GM12878 (cell line): ENCODE measurements at regions not wholly inside any gene's neighbourhood (a gene's known extent, or its start where the extent isn't known, plus 50 kb on each side); places are given as distances from the start of the nearest gene placed in this dataset.

Experiments used
- ATAC-seq: fragments of 200-7000 bp; cut with Tn5 transposase; 3 replicates; pipeline ENCODE4 v1.9.1; 2020; ENCODE audit warnings: mild to moderate bottlenecking, moderate library complexity
- BruUV-seq: library from RNA; stranded (reverse); fragments of 400-500 nt; replicated peaks from 2 replicates; lab custom pipeline; 2021; lab: Mats Ljungman, UMichigan
- CTCF ChIA-PET: fragments of 300-600 bp; sonication (Branson Sonifier 250); formaldehyde crosslinking; extraction: SDS; loops from one replicate; lab custom pipeline; 2021; ENCODE audit warnings: inconsistent platforms; lab: Yijun Ruan, JAX
- POLR2A ChIA-PET: fragments of 350-600 bp; formaldehyde crosslinking; extraction: SDS; loops from one replicate; lab custom pipeline; 2021; ENCODE audit warnings: inconsistent platforms; lab: Charles Lee
- RAD21 ChIA-PET: fragments of 300-600 bp; sonication (Branson Sonifier 250); formaldehyde crosslinking; loops from one replicate; lab custom pipeline; 2023; ENCODE audit warnings: antibody characterized with exemption; ENCODE audit not compliant: unreplicated experiment; lab: Charles Lee
- SMC1A ChIA-PET: fragments of 300-600 bp; sonication (Branson Sonifier 250); formaldehyde crosslinking; loops from one replicate; lab custom pipeline; 2023; ENCODE audit not compliant: unreplicated experiment, uncharacterized antibody; lab: Charles Lee
- DNase-seq: peaks from one replicate; pipeline ENCODE4 v3.0.0-alpha.2; 2011; ENCODE audit warnings: low read depth, low spot score
- FAIRE-seq: peaks from 3 replicates; lab custom pipeline; 2011; peaks lifted over from hg19 to GRCh38; lab: Jason Lieb, UNC
- H2AFZ ChIP-seq: 2 replicates; pipeline ENCODE4 v1.6.0; 2011; ENCODE audit warnings: low read depth, low read length, control low read depth; ENCODE audit not compliant: control insufficient read depth
- H3K27ac ChIP-seq: 2 replicates; pipeline ENCODE4 v1.5.1; 2011; ENCODE audit warnings: control low read depth; ENCODE audit not compliant: control insufficient read depth, insufficient read depth
- H3K27me3 ChIP-seq, 2 experiments: replicated peaks in 1 of 2; 2 replicates each; pipeline versions ENCODE4 v1.6.0 to v1.6.1; 2011; ENCODE audit warnings: low read length in 1 of 2; ENCODE audit not compliant: control insufficient read depth in 2 of 2, insufficient read depth in 2 of 2
- H3K36me3 ChIP-seq, 2 experiments: 2 replicates each; pipeline ENCODE4 v1.5.1; 2011; ENCODE audit warnings: low read length in 1 of 2; ENCODE audit not compliant: control insufficient read depth in 2 of 2, insufficient read depth in 2 of 2
- H3K4me1 ChIP-seq: 2 replicates; pipeline ENCODE4 v1.6.1; 2011; ENCODE audit warnings: mild to moderate bottlenecking, low read length, moderate library complexity, mixed read lengths; ENCODE audit not compliant: control insufficient read depth, insufficient read depth
- H3K4me2 ChIP-seq: 2 replicates; pipeline ENCODE4 v1.6.0; 2011; ENCODE audit warnings: control low read depth; ENCODE audit not compliant: control insufficient read depth, insufficient read depth
- H3K4me3 ChIP-seq: fragments of 200-600 bp; sonication (generic); 2 replicates; pipeline ENCODE4 v1.5.1; 2016
- H3K79me2 ChIP-seq: 2 replicates; pipeline ENCODE4 v1.6.0; 2011; ENCODE audit warnings: low read length; ENCODE audit not compliant: control insufficient read depth, insufficient read depth
- H3K9ac ChIP-seq: 2 replicates; pipeline ENCODE4 v1.8.0; 2011; ENCODE audit warnings: low read length, control low read depth, mixed read lengths; ENCODE audit not compliant: control insufficient read depth, insufficient read depth
- H3K9me3 ChIP-seq: replicated peaks from 3 replicates; pipeline ENCODE4 v1.5.1; 2011; ENCODE audit warnings: mild to moderate bottlenecking, low read length; ENCODE audit not compliant: control insufficient read depth, insufficient read depth
- H4K20me1 ChIP-seq: 2 replicates; pipeline ENCODE4 v1.6.0; 2011; ENCODE audit not compliant: control insufficient read depth, insufficient read depth
- CUX1 ChIP-seq: IDR thresholded peaks from 2 replicates; pipeline ENCODE4 v1.6.1; 2012; ENCODE audit warnings: improper control_type of control experiment, low read depth, low read length; ENCODE audit not compliant: insufficient replicate concordance
- DPF2 ChIP-seq: fragments of 450-650 bp; IDR thresholded peaks from 2 replicates; pipeline ENCODE4 v1.6.1; 2017; ENCODE audit warnings: mild to moderate bottlenecking
- GATAD2B ChIP-seq: fragments of 450-650 bp; conservative IDR thresholded peaks from 2 replicates; pipeline ENCODE4 v1.6.1; 2017; ENCODE audit warnings: low read depth, mild to moderate bottlenecking, moderate library complexity
- RAD51 ChIP-seq: fragments of 450-650 bp; IDR thresholded peaks from 2 replicates; pipeline ENCODE4 v1.6.1; 2016; ENCODE audit warnings: moderate library complexity, mild to moderate bottlenecking, inconsistent platforms
- SMARCA5 ChIP-seq: fragments of 450-650 bp; IDR thresholded peaks from 2 replicates; pipeline ENCODE4 v1.6.1; 2017; ENCODE audit warnings: mild to moderate bottlenecking
- ZBTB33 ChIP-seq: fragments of 450-650 bp; IDR thresholded peaks from 2 replicates; pipeline ENCODE4 v1.6.1; 2017; ENCODE audit warnings: mild to moderate bottlenecking
- WGBS: methylation state at CpG from one replicate; pipeline ENCODE4 v1.1.6; 2016; ENCODE audit warnings: low lambda C conversion rate; ENCODE audit not compliant: insufficient replicate concordance, insufficient coverage; ENCODE audit errors: missing lambda C conversion rate; 5-methylcytosine and 5-hydroxymethylcytosine counted together
- in situ Hi-C: fragments of 300-500 bp; cut with MboI; formaldehyde crosslinking; loops from 9 replicates; pipeline ENCODE4 v1.14.3; 2018; ENCODE audit warnings: mixed read lengths
- intact Hi-C: fragments of 100-400 bp; cut with micrococcal nuclease; formaldehyde crosslinking; loops from one replicate; pipeline ENCODE4 v1.14.2; 2022; ENCODE audit not compliant: unreplicated experiment
- TF ChIP-seq, protein P1 (sequence below): fragments of 450-650 bp; IDR thresholded peaks from 2 replicates; pipeline ENCODE4 v1.6.1; 2018; ENCODE audit warnings: borderline replicate concordance, mild to moderate bottlenecking; ENCODE audit not compliant: partially characterized antibody
- TF ChIP-seq, protein P2 (sequence below): fragments of 450-650 bp; IDR thresholded peaks from 2 replicates; pipeline ENCODE4 v1.6.1; 2018; ENCODE audit warnings: mild to moderate bottlenecking, low read depth, moderate library complexity; ENCODE audit not compliant: partially characterized antibody

GRCh38 chr6:105487040-105487790, 84.3 kb upstream of the PREP start:
- no peaks in the 10 kb centered on the region for H4K20me1 ChIP-seq
- no peaks in the 10 kb centered on the region for H3K36me3 ChIP-seq
- no peak overlapping the region for H2AFZ ChIP-seq
- no peak overlapping the region for H3K9ac ChIP-seq
- ChIA-PET POLR2A (interaction anchor here (0.5 to 1.6 kb wide), 4 partner anchors 9 to 881 kb away, joined by 3 to 5 read pairs (median 4); no protein-coding TSS in a partner anchor), RAD21 (interaction anchor here (0.6 to 8.9 kb wide), 10 partner anchors 10 to 799 kb away, joined by 3 to 184 read pairs (median 4); no protein-coding TSS in a partner anchor), SMC1A (interaction anchor here (0.6 to 8.2 kb wide), 19 partner anchors 10 to 736 kb away, joined by 3 to 95 read pairs (median 11); partner anchors contain the start of gene PRDM1), CTCF (interaction anchor here (1.1 to 7.5 kb wide), 10 partner anchors 12 to 814 kb away, joined by 3 to 112 read pairs (median 4); partner anchors contain the start of gene PRDM1)
- in situ Hi-C loops: loop anchor here (5.0 kb wide), 3 partner anchors 160 to 815 kb away; no protein-coding TSS in a partner anchor
- ATAC-seq (peak; percentile 21; the same call in 2 of the 3 replicates), DNase-seq (no peak), FAIRE-seq (no peak)
- intact Hi-C loops: loop anchor here (5.0 to 10.0 kb wide), 4 partner anchors 408 to 815 kb away; no protein-coding TSS in a partner anchor
- no peaks in the 10 kb centered on the region for H3K79me2 ChIP-seq
- no peak overlapping the region for H3K4me3 ChIP-seq
- no peaks in the 10 kb centered on the region for H3K27me3 ChIP-seq
- H3K27ac ChIP-seq: no peak overlapping the region
- peaks cover 44% of the 10 kb centered on the region for H3K4me1 ChIP-seq
- WGBS: 98% methylated on average over 9 of the region's 9 CpGs
- peaks cover 6% of the 10 kb centered on the region; the same call in 2 of the 3 replicates for H3K9me3 ChIP-seq
- H3K4me2 ChIP-seq: no peak overlapping the region
- BruUV-seq: no TSS peak
- TF ChIP-seq CUX1 (no peak), DPF2 (no peak), ZBTB33 (peak; percentile 62; the same call in 1 of the 2 replicates), RAD51 (no peak), SMARCA5 (no peak), GATAD2B (no peak)
- TF ChIP-seq, protein P1, sequence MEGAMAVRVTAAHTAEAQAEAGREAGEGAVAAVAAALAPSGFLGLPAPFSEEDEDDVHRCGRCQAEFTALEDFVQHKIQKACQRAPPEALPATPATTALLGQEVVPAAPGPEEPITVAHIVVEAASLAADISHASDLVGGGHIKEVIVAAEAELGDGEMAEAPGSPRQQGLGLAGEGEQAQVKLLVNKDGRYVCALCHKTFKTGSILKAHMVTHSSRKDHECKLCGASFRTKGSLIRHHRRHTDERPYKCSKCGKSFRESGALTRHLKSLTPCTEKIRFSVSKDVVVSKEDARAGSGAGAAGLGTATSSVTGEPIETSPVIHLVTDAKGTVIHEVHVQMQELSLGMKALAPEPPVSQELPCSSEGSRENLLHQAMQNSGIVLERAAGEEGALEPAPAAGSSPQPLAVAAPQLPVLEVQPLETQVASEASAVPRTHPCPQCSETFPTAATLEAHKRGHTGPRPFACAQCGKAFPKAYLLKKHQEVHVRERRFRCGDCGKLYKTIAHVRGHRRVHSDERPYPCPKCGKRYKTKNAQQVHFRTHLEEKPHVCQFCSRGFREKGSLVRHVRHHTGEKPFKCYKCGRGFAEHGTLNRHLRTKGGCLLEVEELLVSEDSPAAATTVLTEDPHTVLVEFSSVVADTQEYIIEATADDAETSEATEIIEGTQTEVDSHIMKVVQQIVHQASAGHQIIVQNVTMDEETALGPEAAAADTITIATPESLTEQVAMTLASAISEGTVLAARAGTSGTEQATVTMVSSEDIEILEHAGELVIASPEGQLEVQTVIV: no peak
- TF ChIP-seq, protein P2, sequence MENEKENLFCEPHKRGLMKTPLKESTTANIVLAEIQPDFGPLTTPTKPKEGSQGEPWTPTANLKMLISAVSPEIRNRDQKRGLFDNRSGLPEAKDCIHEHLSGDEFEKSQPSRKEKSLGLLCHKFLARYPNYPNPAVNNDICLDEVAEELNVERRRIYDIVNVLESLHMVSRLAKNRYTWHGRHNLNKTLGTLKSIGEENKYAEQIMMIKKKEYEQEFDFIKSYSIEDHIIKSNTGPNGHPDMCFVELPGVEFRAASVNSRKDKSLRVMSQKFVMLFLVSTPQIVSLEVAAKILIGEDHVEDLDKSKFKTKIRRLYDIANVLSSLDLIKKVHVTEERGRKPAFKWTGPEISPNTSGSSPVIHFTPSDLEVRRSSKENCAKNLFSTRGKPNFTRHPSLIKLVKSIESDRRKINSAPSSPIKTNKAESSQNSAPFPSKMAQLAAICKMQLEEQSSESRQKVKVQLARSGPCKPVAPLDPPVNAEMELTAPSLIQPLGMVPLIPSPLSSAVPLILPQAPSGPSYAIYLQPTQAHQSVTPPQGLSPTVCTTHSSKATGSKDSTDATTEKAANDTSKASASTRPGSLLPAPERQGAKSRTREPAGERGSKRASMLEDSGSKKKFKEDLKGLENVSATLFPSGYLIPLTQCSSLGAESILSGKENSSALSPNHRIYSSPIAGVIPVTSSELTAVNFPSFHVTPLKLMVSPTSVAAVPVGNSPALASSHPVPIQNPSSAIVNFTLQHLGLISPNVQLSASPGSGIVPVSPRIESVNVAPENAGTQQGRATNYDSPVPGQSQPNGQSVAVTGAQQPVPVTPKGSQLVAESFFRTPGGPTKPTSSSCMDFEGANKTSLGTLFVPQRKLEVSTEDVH: no peak
